ENCODE measurements at regions not wholly inside any gene's neighbourhood (a gene's known extent, or its start where the extent isn't known, plus 50 kb on each side); places are given as distances from the start of the nearest gene placed in this dataset.

DNA sequence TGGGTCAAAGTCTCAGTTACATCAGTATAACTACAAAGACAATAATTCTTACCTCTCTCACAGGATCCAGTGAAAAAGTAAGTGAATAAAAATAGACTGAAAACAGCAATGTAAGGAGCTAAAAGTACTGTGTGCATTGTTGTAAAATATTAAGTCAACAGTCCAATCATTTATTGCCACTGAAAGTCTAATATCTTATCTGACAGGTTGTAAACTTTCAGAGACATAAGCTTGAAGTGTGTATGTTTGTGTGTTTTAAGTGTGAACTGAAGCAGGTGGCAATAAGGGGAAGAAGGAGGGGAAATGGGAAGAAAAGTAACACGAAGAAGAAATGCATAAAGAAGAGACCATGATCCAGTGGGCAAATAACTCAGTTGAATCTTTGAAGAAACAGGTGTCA lies 229.7 kb upstream of the TAS2R1 start (continued):
- TF ChIP-seq ESRRA (IDR thresholded peaks at IDR 0.05; ENCODE audit: borderline replicate concordance, low read length) (no peak), HOXB5 (CRISPR knock-in tag; IDR thresholded peaks at IDR 0.05) (no peak), FOXS1 (CRISPR knock-in tag; IDR thresholded peaks at IDR 0.05) (no peak), ZSCAN20 (CRISPR knock-in tag; IDR thresholded peaks at IDR 0.05) (no peak), HOXB13 (CRISPR knock-in tag; IDR thresholded peaks at IDR 0.05; ENCODE audit: low read depth) (no peak)
- TF ChIP-seq, protein P1, sequence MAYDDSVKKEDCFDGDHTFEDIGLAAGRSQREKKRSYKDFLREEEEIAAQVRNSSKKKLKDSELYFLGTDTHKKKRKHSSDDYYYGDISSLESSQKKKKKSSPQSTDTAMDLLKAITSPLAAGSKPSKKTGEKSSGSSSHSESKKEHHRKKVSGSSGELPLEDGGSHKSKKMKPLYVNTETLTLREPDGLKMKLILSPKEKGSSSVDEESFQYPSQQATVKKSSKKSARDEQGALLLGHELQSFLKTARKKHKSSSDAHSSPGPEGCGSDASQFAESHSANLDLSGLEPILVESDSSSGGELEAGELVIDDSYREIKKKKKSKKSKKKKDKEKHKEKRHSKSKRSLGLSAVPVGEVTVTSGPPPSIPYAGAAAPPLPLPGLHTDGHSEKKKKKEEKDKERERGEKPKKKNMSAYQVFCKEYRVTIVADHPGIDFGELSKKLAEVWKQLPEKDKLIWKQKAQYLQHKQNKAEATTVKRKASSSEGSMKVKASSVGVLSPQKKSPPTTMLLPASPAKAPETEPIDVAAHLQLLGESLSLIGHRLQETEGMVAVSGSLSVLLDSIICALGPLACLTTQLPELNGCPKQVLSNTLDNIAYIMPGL (CRISPR knock-in tag; IDR thresholded peaks at IDR 0.05; ENCODE audit: borderline replicate concordance) = no peak

DNA sequence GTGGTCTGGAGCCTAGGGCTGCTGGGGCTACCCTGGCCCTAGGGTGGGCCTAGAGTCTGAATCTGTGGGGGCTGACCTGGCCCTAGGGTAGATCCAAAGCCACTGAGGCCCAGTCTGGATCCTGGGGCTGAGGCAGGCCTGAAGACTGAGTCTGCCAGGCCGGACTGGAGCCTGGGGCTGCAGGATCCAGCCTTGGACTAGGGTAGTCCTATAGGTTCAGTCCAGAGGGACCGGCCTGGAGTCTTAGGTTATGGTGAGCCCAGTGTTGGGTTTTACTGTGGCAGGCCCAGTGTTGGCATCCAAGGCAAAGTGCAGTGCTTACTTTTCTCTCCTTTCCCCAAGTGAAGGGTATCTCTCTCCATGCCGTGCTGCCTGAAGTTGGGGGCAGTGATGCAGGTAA lies 227.9 kb upstream of the TAS2R1 start:
- Histone ChIP-seq H3K27ac (no peak overlapping the region), H3K4me3 (no peak overlapping the region), H3K4me2 (no peak overlapping the region), H3K4me1 (no peaks in the 10 kb centered on the region), H3K9me3 (no peaks in the 10 kb centered on the region)
- FAIRE-seq = no peak
- POLR2A ChIA-PET = no interaction called here
- WGBS (ENCODE audit: missing lambda C conversion rate) = 0% methylated on average over 1 of the region's 3 CpGs
- TF ChIP-seq CEBPB (IDR thresholded peaks at IDR 0.05) (no peak), PHF8 (IDR thresholded peaks at IDR 0.05; ENCODE audit: borderline replicate concordance, low read depth) (no peak), POLR2AphosphoS2 (conservative IDR thresholded peaks at IDR 0.05; ENCODE audit: low read length) (no peak), KDM5A (IDR thresholded peaks at IDR 0.05) (no peak)
- TF ChIP-seq, protein P2, sequence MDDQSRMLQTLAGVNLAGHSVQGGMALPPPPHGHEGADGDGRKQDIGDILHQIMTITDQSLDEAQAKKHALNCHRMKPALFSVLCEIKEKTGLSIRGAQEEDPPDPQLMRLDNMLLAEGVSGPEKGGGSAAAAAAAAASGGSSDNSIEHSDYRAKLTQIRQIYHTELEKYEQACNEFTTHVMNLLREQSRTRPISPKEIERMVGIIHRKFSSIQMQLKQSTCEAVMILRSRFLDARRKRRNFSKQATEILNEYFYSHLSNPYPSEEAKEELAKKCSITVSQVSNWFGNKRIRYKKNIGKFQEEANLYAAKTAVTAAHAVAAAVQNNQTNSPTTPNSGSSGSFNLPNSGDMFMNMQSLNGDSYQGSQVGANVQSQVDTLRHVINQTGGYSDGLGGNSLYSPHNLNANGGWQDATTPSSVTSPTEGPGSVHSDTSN (IDR thresholded peaks at IDR 0.05) = no peak
- TF ChIP-seq, protein P3, sequence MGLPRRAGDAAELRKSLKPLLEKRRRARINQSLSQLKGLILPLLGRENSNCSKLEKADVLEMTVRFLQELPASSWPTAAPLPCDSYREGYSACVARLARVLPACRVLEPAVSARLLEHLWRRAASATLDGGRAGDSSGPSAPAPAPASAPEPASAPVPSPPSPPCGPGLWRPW (IDR thresholded peaks at IDR 0.05) = no peak
- CTCF ChIA-PET = no interaction called here
- ATAC-seq = no peak
- no peak for DNase-seq (ENCODE audit: low read depth in 1 of 2, low spot score in 1 of 2)

DNA sequence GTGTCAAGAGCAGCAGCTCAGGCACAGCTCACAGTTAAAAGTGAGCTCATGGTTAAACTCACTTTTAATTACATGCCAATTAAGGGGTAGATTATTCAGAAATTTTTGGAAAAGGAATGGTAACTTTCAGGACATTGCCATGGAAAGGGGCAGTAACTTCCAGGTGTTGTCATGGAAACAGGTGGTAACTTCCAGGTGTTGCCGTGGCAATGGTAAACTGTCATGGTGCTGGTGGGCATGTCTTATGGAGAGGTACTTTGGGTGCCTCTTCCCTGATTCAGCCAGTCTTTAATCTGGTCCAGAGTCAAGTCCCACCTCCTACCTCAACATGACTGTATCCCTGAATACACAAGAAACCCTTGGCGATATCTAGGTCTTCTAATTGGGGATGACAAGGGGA lies 223.2 kb upstream of the TAS2R1 start:
- 42% methylated on average over 2 of the region's 2 CpGs for WGBS (ENCODE audit: missing lambda C conversion rate)
- ATAC-seq (no peak), DNase-seq (ENCODE audit: low read depth in 1 of 2, low spot score in 1 of 2) (no peak), FAIRE-seq (no peak)
- Histone ChIP-seq H3K9me3 (no peaks in the 10 kb centered on the region), H3K4me1 (no peaks in the 10 kb centered on the region), H3K27ac (no peak overlapping the region), H3K4me2 (no peak overlapping the region), H3K4me3 (no peak overlapping the region)
- CTCF ChIA-PET = interaction anchor here (1.1 to 1.6 kb wide), 2 partner anchors 9 to 177 kb away, joined by 3 read pairs; no protein-coding TSS in a partner anchor
- POLR2A ChIA-PET = no interaction called here
- TF ChIP-seq, protein P4, sequence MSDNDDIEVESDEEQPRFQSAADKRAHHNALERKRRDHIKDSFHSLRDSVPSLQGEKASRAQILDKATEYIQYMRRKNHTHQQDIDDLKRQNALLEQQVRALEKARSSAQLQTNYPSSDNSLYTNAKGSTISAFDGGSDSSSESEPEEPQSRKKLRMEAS (IDR thresholded peaks at IDR 0.05) = no peak
- TF ChIP-seq ZFP36 (IDR thresholded peaks at IDR 0.05; ENCODE audit: borderline replicate concordance, partially characterized antibody) (no peak), MAFK (IDR thresholded peaks at IDR 0.05; ENCODE audit: partially characterized antibody) (no peak), NFE2L2 (conservative IDR thresholded peaks at IDR 0.05; ENCODE audit: low read length) (no peak), FOSL2 (IDR thresholded peaks at IDR 0.05) (no peak), FOSL2 (CRISPR knock-in tag; IDR thresholded peaks at IDR 0.05) (no peak), BHLHE40 (IDR thresholded peaks at IDR 0.05; ENCODE audit: low read depth, low read length) (no peak), TFCP2L1 (CRISPR knock-in tag; IDR thresholded peaks at IDR 0.05) (no peak), ZSCAN20 (CRISPR knock-in tag; IDR thresholded peaks at IDR 0.05) (no peak), ZC3H11A (IDR thresholded peaks at IDR 0.05) (no peak), NR3C1 (IDR thresholded peaks at IDR 0.05) (no peak), POLR2AphosphoS2 (conservative IDR thresholded peaks at IDR 0.05; ENCODE audit: low read length) (no peak), RNF2 (IDR thresholded peaks at IDR 0.05; ENCODE audit: borderline replicate concordance, low read depth) (no peak), HOXB13 (CRISPR knock-in tag; IDR thresholded peaks at IDR 0.05; ENCODE audit: low read depth) (no peak), FOSB (CRISPR knock-in tag; IDR thresholded peaks at IDR 0.05) (no peak), FOXS1 (CRISPR knock-in tag; IDR thresholded peaks at IDR 0.05) (no peak), CBX2 (IDR thresholded peaks at IDR 0.05; ENCODE audit: borderline replicate concordance, low read depth) (no peak), RAD21 (conservative IDR thresholded peaks at IDR 0.05 in 1 of 2, IDR thresholded peaks at IDR 0.05 in 1 of 2) (no peak)
- TF ChIP-seq, protein P5, sequence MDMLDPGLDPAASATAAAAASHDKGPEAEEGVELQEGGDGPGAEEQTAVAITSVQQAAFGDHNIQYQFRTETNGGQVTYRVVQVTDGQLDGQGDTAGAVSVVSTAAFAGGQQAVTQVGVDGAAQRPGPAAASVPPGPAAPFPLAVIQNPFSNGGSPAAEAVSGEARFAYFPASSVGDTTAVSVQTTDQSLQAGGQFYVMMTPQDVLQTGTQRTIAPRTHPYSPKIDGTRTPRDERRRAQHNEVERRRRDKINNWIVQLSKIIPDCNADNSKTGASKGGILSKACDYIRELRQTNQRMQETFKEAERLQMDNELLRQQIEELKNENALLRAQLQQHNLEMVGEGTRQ (IDR thresholded peaks at IDR 0.05) = no peak
- TF ChIP-seq, protein P6, sequence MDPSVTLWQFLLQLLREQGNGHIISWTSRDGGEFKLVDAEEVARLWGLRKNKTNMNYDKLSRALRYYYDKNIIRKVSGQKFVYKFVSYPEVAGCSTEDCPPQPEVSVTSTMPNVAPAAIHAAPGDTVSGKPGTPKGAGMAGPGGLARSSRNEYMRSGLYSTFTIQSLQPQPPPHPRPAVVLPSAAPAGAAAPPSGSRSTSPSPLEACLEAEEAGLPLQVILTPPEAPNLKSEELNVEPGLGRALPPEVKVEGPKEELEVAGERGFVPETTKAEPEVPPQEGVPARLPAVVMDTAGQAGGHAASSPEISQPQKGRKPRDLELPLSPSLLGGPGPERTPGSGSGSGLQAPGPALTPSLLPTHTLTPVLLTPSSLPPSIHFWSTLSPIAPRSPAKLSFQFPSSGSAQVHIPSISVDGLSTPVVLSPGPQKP (IDR thresholded peaks at IDR 0.05; ENCODE audit: low read depth, low read length) = no peak
- TF ChIP-seq, protein P7, sequence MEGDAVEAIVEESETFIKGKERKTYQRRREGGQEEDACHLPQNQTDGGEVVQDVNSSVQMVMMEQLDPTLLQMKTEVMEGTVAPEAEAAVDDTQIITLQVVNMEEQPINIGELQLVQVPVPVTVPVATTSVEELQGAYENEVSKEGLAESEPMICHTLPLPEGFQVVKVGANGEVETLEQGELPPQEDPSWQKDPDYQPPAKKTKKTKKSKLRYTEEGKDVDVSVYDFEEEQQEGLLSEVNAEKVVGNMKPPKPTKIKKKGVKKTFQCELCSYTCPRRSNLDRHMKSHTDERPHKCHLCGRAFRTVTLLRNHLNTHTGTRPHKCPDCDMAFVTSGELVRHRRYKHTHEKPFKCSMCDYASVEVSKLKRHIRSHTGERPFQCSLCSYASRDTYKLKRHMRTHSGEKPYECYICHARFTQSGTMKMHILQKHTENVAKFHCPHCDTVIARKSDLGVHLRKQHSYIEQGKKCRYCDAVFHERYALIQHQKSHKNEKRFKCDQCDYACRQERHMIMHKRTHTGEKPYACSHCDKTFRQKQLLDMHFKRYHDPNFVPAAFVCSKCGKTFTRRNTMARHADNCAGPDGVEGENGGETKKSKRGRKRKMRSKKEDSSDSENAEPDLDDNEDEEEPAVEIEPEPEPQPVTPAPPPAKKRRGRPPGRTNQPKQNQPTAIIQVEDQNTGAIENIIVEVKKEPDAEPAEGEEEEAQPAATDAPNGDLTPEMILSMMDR (IDR thresholded peaks at IDR 0.05) = no peak
